Left ventricle myocardium inferior (tissue), 1 donor: ENCODE measurements at regions not wholly inside any gene's neighbourhood (a gene's known extent, or its start where the extent isn't known, plus 50 kb on each side); places are given as distances from the start of the nearest gene placed in this dataset.
A peak's percentile ranks its signal among the peaks of the same experiment; 100 is the strongest.

Source experiments
- DNase-seq: peaks from one replicate; pipeline ENCODE4 v3.0.0-alpha.2; 2020
- H3K27ac ChIP-seq: fragments of 200-600 bp; replicated peaks from 2 replicates; pipeline ENCODE4 v1.8.0; 2021
- H3K27me3 ChIP-seq: fragments of 200-600 bp; 2 replicates; pipeline ENCODE4 v1.8.0; 2021; ENCODE audit warnings: low read depth
- H3K36me3 ChIP-seq: fragments of 200-600 bp; 2 replicates; pipeline ENCODE4 v1.8.0; 2021
- H3K4me1 ChIP-seq: fragments of 200-600 bp; 2 replicates; pipeline ENCODE4 v1.8.0; 2021
- H3K4me3 ChIP-seq: fragments of 200-600 bp; 2 replicates; pipeline ENCODE4 v1.8.0; 2021; ENCODE audit warnings: mild to moderate bottlenecking, moderate library complexity
- H3K9me3 ChIP-seq: fragments of 200-600 bp; replicated peaks from 2 replicates; pipeline ENCODE4 v1.8.0; 2021
- intact Hi-C: fragments of 100-400 bp; cut with micrococcal nuclease; formaldehyde crosslinking; loops from one replicate; pipeline ENCODE4 v1.11.0; 2022
- TF ChIP-seq, protein P1 (sequence below): fragments of 200-600 bp; IDR thresholded peaks from 2 replicates; pipeline ENCODE4 v1.8.0; 2021; ENCODE audit warnings: antibody characterized with exemption, mild to moderate bottlenecking, borderline replicate concordance
- donor health status: DM: no; HTN: yes; CAD: no; lungs with severe emphysema.

DNA sequence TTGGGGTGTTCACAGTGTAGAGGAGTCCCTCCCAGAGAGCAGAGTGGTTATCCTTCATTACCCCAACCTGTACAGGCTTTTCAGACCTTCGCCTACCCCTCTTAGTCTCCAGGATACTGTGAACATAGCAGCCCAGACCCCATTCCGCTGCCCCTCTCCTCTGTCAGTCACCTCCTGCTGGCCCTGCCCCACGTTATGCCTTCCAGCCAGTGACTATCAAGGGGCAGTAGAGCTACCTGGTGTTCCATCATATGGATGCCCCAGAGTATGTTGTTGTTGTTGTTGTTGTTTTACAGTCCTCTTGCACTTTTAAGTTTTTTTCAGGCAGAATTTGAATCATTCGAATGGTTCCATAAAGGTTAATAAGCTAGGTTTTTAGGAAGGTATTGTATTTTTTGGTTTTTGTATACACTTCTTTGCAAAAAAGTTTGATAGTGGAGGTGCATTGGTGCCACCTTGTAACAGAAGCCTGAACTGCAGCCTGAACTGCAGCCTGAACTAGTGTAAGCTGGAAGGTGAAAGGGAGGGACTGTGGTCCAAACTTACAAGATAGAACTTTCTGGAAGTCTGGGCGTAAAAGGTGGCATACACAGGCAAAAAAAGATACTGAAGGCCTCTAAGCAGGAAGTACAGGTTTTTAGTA is 101.4 kb upstream of the RAB40AL start:
- Histone ChIP-seq H3K27ac (no peak overlapping the region), H3K9me3 (no peaks in the 10 kb centered on the region), H3K36me3 (peaks cover 3% of the 10 kb centered on the region), H3K4me3 (no peak overlapping the region), H3K4me1 (no peaks in the 10 kb centered on the region), H3K27me3 (no peaks in the 10 kb centered on the region)
- DNase-seq: no peak
- TF ChIP-seq, protein P1, sequence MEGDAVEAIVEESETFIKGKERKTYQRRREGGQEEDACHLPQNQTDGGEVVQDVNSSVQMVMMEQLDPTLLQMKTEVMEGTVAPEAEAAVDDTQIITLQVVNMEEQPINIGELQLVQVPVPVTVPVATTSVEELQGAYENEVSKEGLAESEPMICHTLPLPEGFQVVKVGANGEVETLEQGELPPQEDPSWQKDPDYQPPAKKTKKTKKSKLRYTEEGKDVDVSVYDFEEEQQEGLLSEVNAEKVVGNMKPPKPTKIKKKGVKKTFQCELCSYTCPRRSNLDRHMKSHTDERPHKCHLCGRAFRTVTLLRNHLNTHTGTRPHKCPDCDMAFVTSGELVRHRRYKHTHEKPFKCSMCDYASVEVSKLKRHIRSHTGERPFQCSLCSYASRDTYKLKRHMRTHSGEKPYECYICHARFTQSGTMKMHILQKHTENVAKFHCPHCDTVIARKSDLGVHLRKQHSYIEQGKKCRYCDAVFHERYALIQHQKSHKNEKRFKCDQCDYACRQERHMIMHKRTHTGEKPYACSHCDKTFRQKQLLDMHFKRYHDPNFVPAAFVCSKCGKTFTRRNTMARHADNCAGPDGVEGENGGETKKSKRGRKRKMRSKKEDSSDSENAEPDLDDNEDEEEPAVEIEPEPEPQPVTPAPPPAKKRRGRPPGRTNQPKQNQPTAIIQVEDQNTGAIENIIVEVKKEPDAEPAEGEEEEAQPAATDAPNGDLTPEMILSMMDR: peak; percentile 55
- intact Hi-C loops: no loop called here

DNA sequence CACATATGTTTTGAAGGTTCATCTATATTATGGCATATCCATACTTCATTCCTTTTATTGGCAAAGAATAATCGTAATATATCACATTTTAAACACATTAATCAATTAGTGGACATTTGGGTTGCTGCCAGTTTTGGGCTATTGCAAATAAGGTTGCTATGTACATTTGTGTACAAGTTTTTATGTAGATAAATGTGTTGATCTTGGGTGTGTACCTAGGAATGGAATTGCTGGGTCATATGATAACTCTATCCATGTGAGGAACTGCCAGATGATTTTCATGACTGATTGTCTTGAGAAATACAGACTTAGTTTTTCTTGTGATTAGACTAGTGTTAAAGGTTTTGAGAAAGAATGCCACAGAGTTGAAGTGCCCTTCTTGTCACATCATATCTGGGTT is 99.2 kb upstream of the RAB40AL start:
- Histone ChIP-seq H3K36me3 (peaks cover 3% of the 10 kb centered on the region), H3K27ac (no peak overlapping the region), H3K4me3 (no peak overlapping the region), H3K9me3 (no peaks in the 10 kb centered on the region), H3K4me1 (no peaks in the 10 kb centered on the region), H3K27me3 (no peaks in the 10 kb centered on the region)
- intact Hi-C loops: no loop called here
- no peak for DNase-seq
- TF ChIP-seq, protein P1: no peak

DNA sequence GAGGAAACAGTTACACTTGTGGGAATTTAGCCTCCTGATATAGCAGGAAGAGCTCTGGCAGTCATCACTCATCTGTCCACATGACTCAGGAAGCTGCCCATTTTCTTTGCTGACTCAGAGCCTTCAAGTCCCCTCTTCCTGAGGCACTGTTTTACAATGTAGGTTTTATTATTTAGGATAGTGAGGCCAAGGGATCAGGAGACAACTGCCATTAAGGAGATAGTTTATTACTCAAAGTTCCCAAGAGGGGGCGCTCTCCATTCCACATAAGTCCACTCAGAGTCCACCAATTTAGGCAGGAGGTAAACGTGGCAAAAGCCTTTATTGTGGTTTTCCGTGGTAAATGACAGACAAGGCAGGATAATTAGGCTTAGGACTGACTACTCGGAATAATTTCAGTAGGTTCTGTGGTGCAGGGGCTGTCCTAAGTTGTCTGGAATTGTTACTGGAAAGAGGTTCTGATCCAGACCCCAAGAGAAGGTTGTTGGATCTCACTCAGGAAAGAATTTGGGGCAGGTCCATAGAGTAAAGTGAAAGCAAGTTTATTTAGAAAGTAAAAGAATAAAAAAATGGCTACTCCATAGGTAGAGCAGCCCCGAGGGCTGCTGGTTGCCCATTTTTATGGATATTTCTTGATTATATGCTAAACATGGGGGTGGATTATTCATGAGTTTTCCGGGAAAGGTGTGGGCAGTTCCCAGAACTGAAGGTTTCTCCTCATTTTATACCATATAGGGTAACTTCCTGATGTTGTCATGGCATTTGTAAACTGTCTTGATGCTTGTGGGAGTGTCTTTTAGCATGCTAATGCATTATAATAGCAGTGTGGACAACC is 96.0 kb upstream of the RAB40AL start:
- Histone ChIP-seq H3K36me3 (peaks cover 3% of the 10 kb centered on the region), H3K27me3 (no peaks in the 10 kb centered on the region), H3K9me3 (no peaks in the 10 kb centered on the region), H3K4me1 (no peaks in the 10 kb centered on the region), H3K4me3 (no peak overlapping the region), H3K27ac (no peak overlapping the region)
- TF ChIP-seq, protein P1: no peak
- intact Hi-C loops: no loop called here
- no peak for DNase-seq

DNA sequence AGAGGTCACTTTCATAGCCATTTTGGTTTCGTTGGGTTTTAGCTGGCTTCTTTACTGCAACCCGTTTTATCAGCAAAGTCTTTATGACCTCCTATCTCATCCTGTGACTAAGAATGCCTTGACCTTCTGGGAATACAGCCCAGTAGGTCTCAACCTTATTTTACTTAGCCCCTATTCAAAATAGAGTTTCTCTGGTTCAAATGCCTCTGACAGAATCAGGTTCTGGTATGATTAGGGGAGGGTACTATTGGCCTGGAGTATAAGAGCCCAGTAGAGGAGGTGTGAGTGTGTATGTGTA is 95.4 kb upstream of the RAB40AL start:
- Histone ChIP-seq H3K27ac (no peak overlapping the region), H3K4me3 (no peak overlapping the region), H3K4me1 (no peaks in the 10 kb centered on the region), H3K27me3 (no peaks in the 10 kb centered on the region), H3K9me3 (no peaks in the 10 kb centered on the region), H3K36me3 (peaks cover 3% of the 10 kb centered on the region)
- no peak for DNase-seq
- intact Hi-C loops: no loop called here
- TF ChIP-seq, protein P1: no peak

DNA sequence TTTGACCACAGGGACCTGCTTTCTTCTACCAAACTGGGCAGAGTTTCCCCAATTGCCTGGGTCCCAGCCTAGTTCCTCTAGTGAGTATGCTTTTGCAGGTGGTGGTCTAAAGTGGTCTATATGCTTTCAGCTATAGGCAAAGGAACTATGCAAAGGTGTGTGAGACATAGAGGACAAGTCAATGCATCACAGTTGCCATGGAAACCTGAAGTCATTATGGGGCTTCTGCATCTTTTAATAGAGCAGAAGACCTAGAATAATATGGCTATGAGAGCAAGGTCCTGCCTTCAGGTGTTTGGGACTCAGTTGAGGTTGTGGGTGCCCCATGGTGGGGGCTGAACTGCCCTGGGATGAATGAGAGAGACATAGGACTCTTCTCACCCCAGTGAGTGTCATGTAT is 92.1 kb upstream of the RAB40AL start:
- H3K27me3 ChIP-seq: no peaks in the 10 kb centered on the region
- intact Hi-C loops: no loop called here
- H3K4me1 ChIP-seq: no peaks in the 10 kb centered on the region
- no peak overlapping the region for H3K27ac ChIP-seq
- no peaks in the 10 kb centered on the region for H3K36me3 ChIP-seq
- H3K9me3 ChIP-seq: no peaks in the 10 kb centered on the region
- DNase-seq: no peak
- H3K4me3 ChIP-seq: no peak overlapping the region
- TF ChIP-seq, protein P1: no peak
